Kidney epithelial cell (primary cell): ENCODE measurements at regions not wholly inside any gene's neighbourhood (a gene's known extent, or its start where the extent isn't known, plus 50 kb on each side); places are given as distances from the start of the nearest gene placed in this dataset.
"Not testable (repeated sequence)": the region's sequence is repeated elsewhere in the genome, so short reads cannot be mapped to it uniquely, and the experiment has no call there.

Source experiments
- DNase-seq: peaks from one replicate; pipeline ENCODE4 v3.0.0-alpha.2; 2010; ENCODE audit warnings: low read depth
- H3K27me3 ChIP-seq: 2 replicates; pipeline ENCODE4 v1.6.0; 2011; ENCODE audit warnings: low read length; ENCODE audit not compliant: control insufficient read depth, insufficient read depth
- H3K36me3 ChIP-seq: 2 replicates; pipeline ENCODE4 v1.5.1; 2011; ENCODE audit warnings: low read length; ENCODE audit not compliant: control insufficient read depth, insufficient read depth
- H3K4me3 ChIP-seq: 2 replicates; pipeline ENCODE4 v1.5.1; 2011; ENCODE audit warnings: low read depth, mild to moderate bottlenecking, control low read depth, low read length
- TF ChIP-seq, protein P1 (sequence below): IDR thresholded peaks from 2 replicates; pipeline ENCODE4 v1.5.1; 2011; ENCODE audit warnings: mild to moderate bottlenecking, moderate library complexity, low read length, control low read depth, inconsistent platforms; ENCODE audit not compliant: insufficient read depth, poor library complexity, severe bottlenecking

DNA sequence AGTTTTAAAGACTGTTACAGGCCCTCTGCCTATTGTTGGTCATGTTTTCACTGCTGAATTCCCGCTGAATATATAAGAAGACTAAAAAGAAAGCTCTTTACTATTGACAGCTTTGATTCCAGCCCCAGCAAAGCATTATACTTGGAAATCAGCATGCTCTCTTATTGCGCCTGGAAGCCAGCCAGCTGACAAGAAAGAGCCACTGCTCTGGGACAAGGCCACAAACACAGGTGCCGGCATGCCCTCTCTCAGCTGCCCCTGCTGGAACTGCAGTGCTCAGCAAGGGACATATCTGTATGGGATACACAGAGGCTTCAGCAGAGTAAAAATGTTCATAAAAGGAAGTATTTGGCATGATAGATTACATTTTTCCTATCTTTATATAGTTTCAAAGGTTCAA is 523.9 kb downstream of the ADRA2A start:
- H3K4me3 ChIP-seq, result no peak overlapping the region
- no peaks in the 10 kb centered on the region for H3K27me3 ChIP-seq
- TF ChIP-seq, protein P1, sequence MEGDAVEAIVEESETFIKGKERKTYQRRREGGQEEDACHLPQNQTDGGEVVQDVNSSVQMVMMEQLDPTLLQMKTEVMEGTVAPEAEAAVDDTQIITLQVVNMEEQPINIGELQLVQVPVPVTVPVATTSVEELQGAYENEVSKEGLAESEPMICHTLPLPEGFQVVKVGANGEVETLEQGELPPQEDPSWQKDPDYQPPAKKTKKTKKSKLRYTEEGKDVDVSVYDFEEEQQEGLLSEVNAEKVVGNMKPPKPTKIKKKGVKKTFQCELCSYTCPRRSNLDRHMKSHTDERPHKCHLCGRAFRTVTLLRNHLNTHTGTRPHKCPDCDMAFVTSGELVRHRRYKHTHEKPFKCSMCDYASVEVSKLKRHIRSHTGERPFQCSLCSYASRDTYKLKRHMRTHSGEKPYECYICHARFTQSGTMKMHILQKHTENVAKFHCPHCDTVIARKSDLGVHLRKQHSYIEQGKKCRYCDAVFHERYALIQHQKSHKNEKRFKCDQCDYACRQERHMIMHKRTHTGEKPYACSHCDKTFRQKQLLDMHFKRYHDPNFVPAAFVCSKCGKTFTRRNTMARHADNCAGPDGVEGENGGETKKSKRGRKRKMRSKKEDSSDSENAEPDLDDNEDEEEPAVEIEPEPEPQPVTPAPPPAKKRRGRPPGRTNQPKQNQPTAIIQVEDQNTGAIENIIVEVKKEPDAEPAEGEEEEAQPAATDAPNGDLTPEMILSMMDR, result no peak
- DNase-seq, result no peak
- no peaks in the 10 kb centered on the region for H3K36me3 ChIP-seq

DNA sequence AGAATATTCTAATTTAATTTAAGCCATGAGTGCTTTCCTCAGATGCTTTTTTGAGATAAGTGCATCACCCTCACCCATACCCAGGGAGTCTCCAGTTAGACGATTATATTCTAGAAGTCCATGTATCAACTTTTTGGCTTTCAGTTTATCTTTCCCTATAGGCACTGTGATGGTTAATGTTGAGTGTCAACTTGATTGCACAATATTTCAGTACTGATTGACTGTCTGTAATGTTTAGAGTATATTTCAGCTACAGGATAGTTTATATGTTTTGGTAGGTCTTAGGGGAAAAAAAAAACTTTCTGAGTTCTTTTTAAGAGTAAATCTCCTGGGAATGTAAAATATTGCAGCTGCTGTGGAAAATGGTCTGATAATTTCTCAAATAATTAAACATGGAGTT is 535.4 kb downstream of the ADRA2A start:
- no peaks in the 10 kb centered on the region for H3K36me3 ChIP-seq
- no peak for DNase-seq
- H3K27me3 ChIP-seq, result no peaks in the 10 kb centered on the region
- no peak overlapping the region for H3K4me3 ChIP-seq
- TF ChIP-seq, protein P1, result no peak

DNA sequence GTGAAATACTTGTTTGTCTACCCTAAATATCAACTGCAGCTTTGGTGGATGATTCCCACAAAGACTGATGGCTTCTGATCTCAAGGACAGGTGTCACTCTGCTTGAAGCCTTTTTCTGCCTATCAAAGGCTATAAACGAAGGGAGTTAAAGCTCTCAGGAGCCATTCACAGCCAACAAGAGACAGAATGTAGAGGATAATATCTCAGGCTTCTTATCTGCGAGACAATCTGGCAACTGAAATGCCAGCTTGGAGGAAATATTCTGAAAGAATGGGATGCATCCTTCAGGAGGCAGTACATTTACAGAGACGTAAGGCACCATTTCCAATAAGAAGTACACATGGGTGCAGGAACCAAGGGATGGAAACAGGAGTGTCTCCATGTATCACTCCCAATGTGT is 549.4 kb downstream of the GPAM start:
- H3K4me3 ChIP-seq, result no peak overlapping the region
- no peaks in the 10 kb centered on the region for H3K27me3 ChIP-seq
- TF ChIP-seq, protein P1, result no peak
- no peak for DNase-seq
- H3K36me3 ChIP-seq, result no peaks in the 10 kb centered on the region

DNA sequence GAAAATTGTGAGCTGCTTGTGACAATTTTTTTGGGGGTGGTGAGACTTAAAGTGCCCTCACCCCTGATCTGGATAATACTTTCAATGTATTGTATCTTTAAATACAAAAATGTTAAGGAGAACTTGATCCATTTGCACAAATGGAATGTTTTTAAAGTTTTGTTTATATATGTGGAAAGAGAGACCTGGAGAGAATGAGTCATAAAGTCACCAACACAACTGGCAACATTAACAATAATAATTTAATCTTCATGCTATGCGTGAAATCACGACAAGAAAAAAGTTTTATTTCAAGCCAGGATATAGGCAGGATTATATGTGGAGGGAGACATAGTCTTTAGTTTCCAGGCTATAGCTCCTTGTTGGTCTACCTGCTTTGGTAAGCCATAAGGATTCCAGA is 537.5 kb downstream of the GPAM start:
- DNase-seq, result no peak
- H3K4me3 ChIP-seq, result no peak overlapping the region
- no peaks in the 10 kb centered on the region for H3K27me3 ChIP-seq
- H3K36me3 ChIP-seq, result no peaks in the 10 kb centered on the region
- TF ChIP-seq, protein P1, result no peak

DNA sequence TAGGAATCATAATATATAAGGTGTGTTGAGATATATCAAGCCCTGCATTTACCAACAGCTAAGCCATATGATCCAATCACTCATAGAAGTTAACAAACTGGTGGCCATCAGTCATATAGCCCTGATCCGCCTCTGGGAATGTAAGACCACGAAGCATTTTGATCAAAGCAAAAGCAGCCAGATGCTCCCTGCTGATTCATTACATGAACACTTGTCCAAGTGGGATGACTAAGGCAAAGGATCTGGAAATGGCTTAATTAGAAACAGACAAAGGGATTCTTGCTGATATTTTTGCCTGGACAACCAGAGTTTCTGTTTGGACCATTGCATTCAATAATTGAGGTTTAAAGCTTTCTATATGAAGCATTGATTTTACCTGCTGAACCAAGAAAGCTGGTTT is 535.5 kb downstream of the GPAM start:
- H3K27me3 ChIP-seq, result no peaks in the 10 kb centered on the region
- TF ChIP-seq, protein P1, result no peak
- H3K4me3 ChIP-seq, result no peak overlapping the region
- H3K36me3 ChIP-seq, result no peaks in the 10 kb centered on the region
- DNase-seq, result no peak

DNA sequence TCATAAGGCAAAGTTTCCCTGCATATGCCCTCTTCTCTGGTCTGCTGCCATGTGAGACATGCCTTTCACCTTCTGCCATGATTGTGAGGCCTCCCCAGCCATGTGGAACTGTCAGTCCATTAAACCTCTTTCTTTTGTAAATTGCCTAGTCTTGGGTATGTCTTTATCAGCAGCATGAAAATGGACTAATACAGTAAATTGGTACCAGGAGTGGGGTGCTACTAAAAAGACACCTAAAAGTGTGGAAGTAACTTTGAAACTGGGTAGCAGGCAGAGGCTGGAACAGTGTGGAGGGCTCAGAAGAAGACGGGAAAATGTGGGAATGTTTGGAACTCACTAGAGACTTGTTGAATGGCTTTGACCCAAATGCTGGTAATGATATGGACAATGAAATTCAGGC is 534.5 kb downstream of the GPAM start:
- not testable (repeated sequence) for H3K36me3 ChIP-seq, H3K27me3 ChIP-seq, DNase-seq, H3K4me3 ChIP-seq
